IPS DF 6.9 (cell line): ENCODE measurements at regions not wholly inside any gene's neighbourhood (a gene's known extent, or its start where the extent isn't known, plus 50 kb on each side); places are given as distances from the start of the nearest gene placed in this dataset.
A peak's percentile ranks its signal among the peaks of the same experiment; 100 is the strongest.
"Not testable (repeated sequence)": the region's sequence is repeated elsewhere in the genome, so short reads cannot be mapped to it uniquely, and the experiment has no call there.

Source experiments
- DNase-seq: peaks from one replicate; pipeline ENCODE4 v3.0.0-alpha.2; 2013; ENCODE audit warnings: low read depth, low spot score
- H3K27ac ChIP-seq: one replicate; pipeline ENCODE4 v1.5.1; 2013; ENCODE audit warnings: low read length, control low read depth
- H3K27me3 ChIP-seq: 2 replicates; pipeline ENCODE4 v1.6.1; 2013; ENCODE audit warnings: mild to moderate bottlenecking, low read length; ENCODE audit not compliant: control insufficient read depth, insufficient read depth
- H3K36me3 ChIP-seq: 2 replicates; pipeline ENCODE4 v1.6.1; 2013; ENCODE audit warnings: low read length; ENCODE audit not compliant: control insufficient read depth, insufficient read depth
- H3K4me1 ChIP-seq: 2 replicates; pipeline ENCODE4 v1.6.1; 2013; ENCODE audit warnings: low read length; ENCODE audit not compliant: control insufficient read depth, insufficient read depth
- H3K4me3 ChIP-seq: 2 replicates; pipeline ENCODE4 v1.5.1; 2013; ENCODE audit warnings: mild to moderate bottlenecking, low read length
- H3K9me3 ChIP-seq: 2 replicates; pipeline ENCODE4 v1.6.1; 2013; ENCODE audit warnings: low read length, inconsistent platforms; ENCODE audit not compliant: control insufficient read depth, insufficient read depth
- WGBS: extraction: QIAGEN DNeasy Blood & Tissue Kit; methylation state at CpG from one replicate; pipeline ENCODE4 v1.1.7; 2013; ENCODE audit warnings: mixed read lengths, missing lambda C conversion rate; ENCODE audit not compliant: insufficient read length, insufficient coverage; 5-methylcytosine and 5-hydroxymethylcytosine counted together

DNA sequence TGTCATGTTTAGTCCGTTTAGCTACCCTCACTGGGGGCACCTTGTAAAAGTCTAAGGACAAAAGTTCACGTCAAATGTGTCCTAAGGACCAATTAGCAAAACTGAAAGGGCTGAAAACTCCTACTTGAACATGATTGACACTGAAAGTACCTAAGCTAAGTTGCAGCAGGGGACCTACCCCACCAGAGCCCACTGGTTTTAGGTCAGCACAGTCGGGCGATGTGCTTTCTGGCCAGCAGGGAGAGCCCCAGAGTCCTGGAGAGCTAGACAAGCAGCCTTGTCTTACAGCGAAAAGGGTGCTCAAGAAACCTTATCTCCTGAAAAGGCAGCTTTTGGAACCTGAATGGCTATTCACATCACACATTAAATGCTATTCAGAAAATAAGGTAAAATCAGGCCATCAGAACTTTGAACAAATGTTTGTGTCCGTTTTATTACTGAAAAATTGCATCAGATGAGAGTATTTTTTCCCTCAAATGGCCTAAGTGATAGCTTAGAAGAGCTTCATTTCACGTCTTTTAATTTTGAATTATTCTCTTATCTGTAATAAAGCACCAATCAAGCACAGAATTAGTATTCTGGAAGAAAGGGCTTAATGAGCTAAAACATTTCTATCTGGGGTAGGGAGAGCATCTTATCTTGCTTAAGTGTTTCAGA, 52.2 kb upstream of the MKI67 start:
- peak; percentile 41 for DNase-seq
- Histone ChIP-seq H3K4me1 (no peaks in the 10 kb centered on the region), H3K9me3 (no peaks in the 10 kb centered on the region; the same call in 1 of the 2 replicates), H3K4me3 (no peak overlapping the region), H3K27ac (no peak overlapping the region), H3K36me3 (no peaks in the 10 kb centered on the region), H3K27me3 (no peaks in the 10 kb centered on the region)
- no CpG with 5 or more reads among the region's 7 CpGs for WGBS

DNA sequence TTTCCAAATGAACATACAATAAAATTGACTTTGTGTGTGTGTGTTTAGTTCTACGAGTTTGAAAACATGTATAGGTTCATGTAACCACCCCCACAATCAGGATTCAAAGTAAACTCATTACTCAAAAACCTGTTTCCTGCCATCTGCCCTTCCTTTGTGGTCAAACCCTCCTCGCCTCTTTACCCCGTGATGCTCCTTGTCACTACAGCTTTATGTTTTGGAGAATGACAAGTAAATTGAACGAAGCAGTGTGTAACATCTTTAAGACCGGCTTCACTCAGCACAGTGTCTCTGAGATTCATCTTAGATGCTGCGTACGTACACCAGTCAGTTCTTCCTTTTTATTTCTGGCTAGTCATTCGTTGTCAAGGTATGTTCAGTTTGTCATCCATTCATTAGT, 54.6 kb upstream of the MKI67 start:
- Histone ChIP-seq H3K4me3 (no peak overlapping the region), H3K27me3 (no peaks in the 10 kb centered on the region), H3K9me3 (no peaks in the 10 kb centered on the region), H3K4me1 (no peaks in the 10 kb centered on the region), H3K27ac (no peak overlapping the region), H3K36me3 (no peaks in the 10 kb centered on the region)
- no CpG with 5 or more reads among the region's 8 CpGs for WGBS
- no peak for DNase-seq

DNA sequence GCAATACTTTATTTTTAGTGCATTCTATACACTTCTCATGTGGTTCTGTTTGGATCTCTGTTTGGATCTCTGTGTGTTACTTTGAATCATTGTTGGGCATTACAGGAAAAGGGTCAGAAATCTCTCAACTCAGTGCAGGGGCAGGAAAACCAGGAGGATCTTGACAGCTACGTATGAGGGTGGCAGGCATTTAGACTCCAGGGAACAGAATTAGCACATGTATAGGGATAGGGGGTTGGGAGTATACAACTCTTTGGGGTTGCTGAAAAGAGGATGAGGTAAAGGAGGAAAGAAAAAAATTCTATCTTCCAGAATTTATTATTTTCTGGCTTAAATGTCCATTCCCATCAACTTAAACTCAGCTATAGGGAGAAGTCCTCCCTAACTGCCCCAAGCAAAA, 59.4 kb upstream of the MKI67 start:
- H3K27me3 ChIP-seq: no peaks in the 10 kb centered on the region
- no peaks in the 10 kb centered on the region for H3K36me3 ChIP-seq
- WGBS: no CpG with 5 or more reads among the region's 1 CpG
- H3K4me1 ChIP-seq: no peaks in the 10 kb centered on the region
- no peak overlapping the region for H3K4me3 ChIP-seq
- no peaks in the 10 kb centered on the region for H3K9me3 ChIP-seq
- H3K27ac ChIP-seq: no peak overlapping the region
- DNase-seq: no peak

DNA sequence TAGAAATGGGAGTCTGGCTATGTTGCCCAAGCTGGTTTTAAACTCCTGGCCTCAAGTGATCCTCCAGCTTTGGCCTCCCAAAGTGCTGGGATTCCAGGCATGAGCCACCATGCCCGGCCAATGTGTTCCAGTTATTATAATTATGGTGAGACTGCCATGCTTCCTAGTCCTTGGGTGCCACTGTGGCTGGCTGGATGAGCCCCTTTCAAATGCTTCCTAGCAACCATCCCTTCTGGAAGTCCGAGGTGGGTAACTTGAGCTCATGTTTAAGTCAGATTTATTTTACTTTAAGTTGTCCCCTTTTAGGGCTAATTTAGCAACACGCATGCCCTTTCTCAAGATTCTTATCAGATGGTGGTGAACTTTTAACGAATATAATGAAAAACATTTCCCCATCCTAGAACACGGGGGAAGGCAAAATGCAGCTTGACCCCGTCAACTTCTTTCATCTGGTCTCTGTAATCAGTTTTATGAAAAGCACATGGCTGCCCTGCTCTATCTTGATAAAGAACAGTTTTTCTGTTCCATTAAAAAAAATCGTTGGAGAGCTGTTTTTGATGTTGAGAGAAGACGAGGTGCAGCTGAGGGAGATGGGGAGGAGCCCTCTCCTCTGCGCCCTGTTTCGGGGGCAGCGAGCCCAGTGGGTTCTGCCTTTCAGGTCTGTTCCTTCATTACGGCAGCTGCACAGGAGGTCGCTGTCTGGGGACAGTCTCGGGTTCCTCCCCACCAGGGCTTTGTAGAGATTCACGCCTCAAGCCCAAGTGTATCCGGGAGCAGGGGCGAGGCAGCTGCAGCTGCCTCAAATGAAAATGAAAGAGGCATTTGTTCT, 61.0 kb upstream of the MKI67 start:
- Histone ChIP-seq H3K9me3 (no peaks in the 10 kb centered on the region), H3K4me3 (no peak overlapping the region), H3K36me3 (no peaks in the 10 kb centered on the region), H3K27me3 (no peaks in the 10 kb centered on the region), H3K4me1 (no peaks in the 10 kb centered on the region), H3K27ac (no peak overlapping the region)
- WGBS: no CpG with 5 or more reads among the region's 17 CpGs
- DNase-seq: no peak

DNA sequence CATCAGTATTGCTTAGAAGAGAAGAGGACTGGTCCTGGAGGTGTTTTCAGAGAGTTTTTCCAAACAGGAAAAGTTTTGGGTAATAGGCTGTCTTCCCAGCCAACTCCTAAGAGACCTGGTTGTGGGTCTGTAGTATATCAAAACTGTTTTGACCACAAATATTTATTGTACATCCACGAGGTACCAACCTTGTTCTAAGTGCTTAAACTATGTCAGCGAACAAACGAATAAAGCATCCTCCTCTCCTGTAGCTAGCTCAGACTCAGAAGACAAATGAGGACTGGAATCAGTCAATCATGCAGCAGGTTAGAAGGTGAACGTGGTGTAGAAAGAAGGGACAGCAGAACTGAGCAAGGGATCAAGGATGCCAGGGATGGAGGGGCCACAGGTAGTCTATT, 61.6 kb upstream of the MKI67 start:
- DNase-seq: no peak
- Histone ChIP-seq H3K4me3 (no peak overlapping the region), H3K4me1 (no peaks in the 10 kb centered on the region), H3K27me3 (no peaks in the 10 kb centered on the region), H3K27ac (no peak overlapping the region), H3K36me3 (no peaks in the 10 kb centered on the region), H3K9me3 (no peaks in the 10 kb centered on the region)
- no CpG with 5 or more reads among the region's 4 CpGs for WGBS

DNA sequence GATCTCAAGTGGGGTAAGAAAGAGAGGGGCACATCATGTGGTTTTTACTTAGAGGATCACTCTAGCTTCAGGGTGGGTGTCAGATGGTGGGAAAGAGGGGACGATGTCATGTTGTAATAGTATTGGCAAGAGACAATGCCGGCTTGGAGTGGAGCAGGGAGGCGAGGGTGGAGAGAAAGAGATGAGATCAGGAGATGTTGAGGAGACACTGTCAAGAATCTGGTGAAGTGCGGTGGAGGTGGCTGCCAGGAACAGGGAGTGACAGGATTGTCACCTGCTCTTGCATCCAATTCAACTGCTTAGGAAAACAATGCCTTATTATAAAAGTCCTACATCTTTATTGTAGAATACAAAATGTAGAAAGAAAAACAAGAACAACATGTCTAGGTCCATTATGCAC, 63.0 kb upstream of the MKI67 start:
- H3K4me3 ChIP-seq: no peak overlapping the region
- H3K27ac ChIP-seq: no peak overlapping the region
- H3K36me3 ChIP-seq: no peaks in the 10 kb centered on the region
- no peaks in the 10 kb centered on the region for H3K9me3 ChIP-seq
- DNase-seq: no peak
- H3K27me3 ChIP-seq: no peaks in the 10 kb centered on the region
- no peaks in the 10 kb centered on the region for H3K4me1 ChIP-seq
- no CpG with 5 or more reads among the region's 4 CpGs for WGBS

DNA sequence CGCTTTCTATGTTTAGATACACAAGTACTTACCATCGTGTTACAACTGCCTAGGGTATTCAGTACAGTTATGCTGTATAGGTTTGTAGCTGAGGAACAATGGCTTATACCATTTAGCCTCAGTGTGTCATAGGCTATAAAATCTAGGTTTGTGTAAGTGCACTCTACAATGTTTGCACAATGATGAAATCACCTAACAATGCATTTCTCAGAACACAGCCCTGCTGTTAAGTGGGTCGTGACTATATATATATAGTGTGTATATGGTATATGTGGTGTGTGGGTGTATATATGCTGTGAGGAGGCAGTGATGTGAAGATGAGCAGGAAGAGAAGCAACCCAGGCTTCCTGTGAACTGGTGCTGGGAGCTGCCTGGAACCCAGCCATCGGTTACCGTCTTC, 65.6 kb upstream of the MKI67 start:
- H3K36me3 ChIP-seq: no peaks in the 10 kb centered on the region
- H3K4me3 ChIP-seq: no peak overlapping the region
- H3K4me1 ChIP-seq: no peaks in the 10 kb centered on the region
- no CpG with 5 or more reads among the region's 5 CpGs for WGBS
- DNase-seq: no peak
- no peaks in the 10 kb centered on the region for H3K9me3 ChIP-seq
- no peaks in the 10 kb centered on the region for H3K27me3 ChIP-seq
- H3K27ac ChIP-seq: no peak overlapping the region

DNA sequence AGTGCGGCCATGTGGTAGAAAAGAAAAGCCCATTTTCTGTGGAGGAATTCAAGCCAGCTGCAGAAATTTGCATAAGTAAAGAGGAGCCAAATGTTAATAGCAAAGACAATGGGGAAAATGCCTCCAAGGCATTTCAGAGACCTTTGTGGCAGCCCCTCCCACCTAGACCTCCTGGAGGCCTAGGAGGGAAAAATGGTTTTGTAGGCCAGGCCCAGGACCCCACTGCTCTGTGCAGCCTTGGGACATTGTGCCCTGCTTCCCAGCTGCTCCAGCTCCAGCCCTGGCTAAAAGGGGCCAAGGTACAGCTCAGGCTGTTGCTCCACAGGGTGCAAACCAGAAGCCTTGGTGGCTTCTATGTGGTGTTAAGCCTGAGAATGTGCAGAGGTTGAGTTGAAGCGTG, 75.6 kb upstream of the MKI67 start:
- no CpG with 5 or more reads among the region's 2 CpGs for WGBS
- not testable (repeated sequence) for H3K4me1 ChIP-seq, H3K4me3 ChIP-seq, H3K36me3 ChIP-seq, H3K27me3 ChIP-seq, H3K27ac ChIP-seq, H3K9me3 ChIP-seq, DNase-seq

DNA sequence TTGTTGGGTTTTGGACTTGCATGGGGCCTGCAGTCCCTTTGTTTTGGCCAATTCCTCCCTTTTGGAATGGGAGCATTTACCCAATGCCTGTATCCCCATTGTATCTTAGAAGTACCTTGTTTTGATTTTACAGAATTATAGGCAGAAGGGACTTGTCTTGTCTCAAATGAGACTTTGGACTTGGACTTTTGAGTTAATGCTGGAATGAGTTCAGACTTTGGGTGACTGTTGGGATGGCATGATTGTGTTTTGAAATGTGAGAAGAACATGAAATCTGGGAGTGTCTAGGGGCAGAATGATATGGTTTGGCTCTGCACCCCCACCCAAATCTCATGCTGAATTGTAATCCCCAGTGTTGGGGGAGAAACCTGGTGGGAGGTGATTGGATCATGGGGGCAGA, 76.8 kb upstream of the MKI67 start:
- H3K4me3 ChIP-seq: no peak overlapping the region
- no peaks in the 10 kb centered on the region for H3K27me3 ChIP-seq
- H3K27ac ChIP-seq: no peak overlapping the region
- peaks cover 2% of the 10 kb centered on the region for H3K9me3 ChIP-seq
- H3K4me1 ChIP-seq: no peaks in the 10 kb centered on the region
- no peak for DNase-seq
- H3K36me3 ChIP-seq: no peaks in the 10 kb centered on the region

DNA sequence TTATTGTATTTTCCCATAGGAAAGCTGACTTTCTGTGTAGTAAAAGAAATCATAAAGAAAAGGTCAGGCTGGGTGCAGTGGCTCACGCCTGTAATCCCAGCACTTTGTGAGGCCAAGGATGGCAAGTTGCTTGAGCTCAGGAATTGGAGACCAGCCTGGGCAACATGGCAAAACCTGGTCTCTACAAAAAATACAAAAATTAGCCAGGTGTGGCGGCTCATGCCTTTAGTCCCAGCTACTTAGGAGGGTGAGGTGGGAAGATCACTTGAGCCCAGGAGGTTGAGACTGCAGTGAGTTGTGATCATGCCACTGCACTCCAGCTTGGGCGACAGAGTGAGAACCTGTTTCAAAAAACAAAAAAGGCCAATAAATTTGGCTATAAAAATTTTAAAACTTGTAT, 79.4 kb upstream of the MKI67 start:
- H3K36me3 ChIP-seq, H3K4me1 ChIP-seq, DNase-seq, H3K27ac ChIP-seq, H3K4me3 ChIP-seq, H3K9me3 ChIP-seq, H3K27me3 ChIP-seq: not testable (repeated sequence)
- WGBS: no CpG with 5 or more reads among the region's 3 CpGs

DNA sequence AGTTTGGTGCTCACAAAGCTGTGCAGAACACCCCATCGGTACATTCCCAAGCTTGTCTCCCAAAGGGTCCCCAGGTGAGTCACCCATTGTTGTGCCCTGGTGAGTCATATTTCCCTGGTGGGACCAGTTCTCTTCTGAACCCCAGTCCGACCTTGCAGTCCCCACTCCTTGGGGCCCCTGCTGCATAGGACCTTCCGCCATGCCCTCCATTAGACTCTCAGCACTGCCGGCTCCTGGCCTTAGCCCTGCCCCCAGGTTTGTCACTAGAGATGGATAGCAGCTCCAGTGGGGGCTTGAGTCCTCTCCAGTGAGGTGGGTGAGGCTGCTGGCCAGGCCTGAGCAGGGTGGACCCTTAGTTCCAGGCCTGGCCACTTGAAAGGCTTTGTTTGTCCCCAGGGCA, 80.5 kb upstream of the MKI67 start:
- Histone ChIP-seq H3K27me3 (no peaks in the 10 kb centered on the region), H3K4me3 (no peak overlapping the region), H3K9me3 (peaks cover 2% of the 10 kb centered on the region), H3K27ac (no peak overlapping the region), H3K4me1 (no peaks in the 10 kb centered on the region; the same call in 1 of the 2 replicates), H3K36me3 (no peaks in the 10 kb centered on the region)
- no peak for DNase-seq
- WGBS: no CpG with 5 or more reads among the region's 4 CpGs
